NB4 (cell line): ENCODE measurements at regions not wholly inside any gene's neighbourhood (a gene's known extent, or its start where the extent isn't known, plus 50 kb on each side); places are given as distances from the start of the nearest gene placed in this dataset.

Experiments
- DNase-seq: peaks from one replicate; pipeline ENCODE4 v3.0.0; 2010; ENCODE audit warnings: low read depth
- H3K4me3 ChIP-seq: one replicate; pipeline ENCODE4 v1.5.1; 2011; ENCODE audit warnings: mild to moderate bottlenecking, low read depth, low read length, moderate library complexity
- MAX ChIP-seq: IDR thresholded peaks from 2 replicates; pipeline ENCODE4 v1.6.1; 2011; ENCODE audit warnings: low read depth, low read length
- MYC ChIP-seq: IDR thresholded peaks from 2 replicates; pipeline ENCODE4 v1.6.1; 2011; ENCODE audit warnings: low read depth, low read length
- POLR2A ChIP-seq: IDR thresholded peaks from 2 replicates; pipeline ENCODE4 v1.6.1; 2011; ENCODE audit warnings: mild to moderate bottlenecking; ENCODE audit not compliant: insufficient read length; ENCODE audit errors: extremely low read depth
- TF ChIP-seq, protein P1 (sequence below): IDR thresholded peaks from one replicate; pipeline ENCODE4 v1.5.1; 2012; ENCODE audit warnings: low read depth, low read length

GRCh38 chr7:112853422-112853821, 63.2 kb upstream of the TMEM168 start:
- no peak overlapping the region for H3K4me3 ChIP-seq
- TF ChIP-seq MAX (no peak), MYC (no peak), POLR2A (no peak)
- TF ChIP-seq, protein P1, sequence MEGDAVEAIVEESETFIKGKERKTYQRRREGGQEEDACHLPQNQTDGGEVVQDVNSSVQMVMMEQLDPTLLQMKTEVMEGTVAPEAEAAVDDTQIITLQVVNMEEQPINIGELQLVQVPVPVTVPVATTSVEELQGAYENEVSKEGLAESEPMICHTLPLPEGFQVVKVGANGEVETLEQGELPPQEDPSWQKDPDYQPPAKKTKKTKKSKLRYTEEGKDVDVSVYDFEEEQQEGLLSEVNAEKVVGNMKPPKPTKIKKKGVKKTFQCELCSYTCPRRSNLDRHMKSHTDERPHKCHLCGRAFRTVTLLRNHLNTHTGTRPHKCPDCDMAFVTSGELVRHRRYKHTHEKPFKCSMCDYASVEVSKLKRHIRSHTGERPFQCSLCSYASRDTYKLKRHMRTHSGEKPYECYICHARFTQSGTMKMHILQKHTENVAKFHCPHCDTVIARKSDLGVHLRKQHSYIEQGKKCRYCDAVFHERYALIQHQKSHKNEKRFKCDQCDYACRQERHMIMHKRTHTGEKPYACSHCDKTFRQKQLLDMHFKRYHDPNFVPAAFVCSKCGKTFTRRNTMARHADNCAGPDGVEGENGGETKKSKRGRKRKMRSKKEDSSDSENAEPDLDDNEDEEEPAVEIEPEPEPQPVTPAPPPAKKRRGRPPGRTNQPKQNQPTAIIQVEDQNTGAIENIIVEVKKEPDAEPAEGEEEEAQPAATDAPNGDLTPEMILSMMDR: no peak
- DNase-seq: no peak

DNA sequence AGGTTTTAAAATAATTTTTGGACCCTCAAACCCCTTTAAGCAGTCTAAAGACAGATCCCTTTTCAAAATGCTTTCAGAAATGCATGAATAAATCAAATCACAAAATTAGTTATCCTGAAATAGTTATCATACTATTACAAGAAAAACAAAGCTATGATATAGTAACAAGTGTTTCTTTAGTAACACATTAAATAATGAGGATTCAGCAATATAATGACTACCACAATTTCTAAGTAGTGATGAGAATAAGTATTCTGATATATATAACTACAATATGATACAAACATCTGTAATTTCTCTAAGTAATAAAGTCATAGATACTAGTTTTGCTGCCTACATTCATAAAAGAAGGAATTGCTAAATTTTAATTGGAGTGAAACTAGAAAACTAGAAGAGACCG, 53.0 kb upstream of the TMEM168 start:
- H3K4me3 ChIP-seq: no peak overlapping the region
- no peak for DNase-seq
- TF ChIP-seq MAX (no peak), POLR2A (no peak), MYC (no peak)
- TF ChIP-seq, protein P1: no peak
